Adrenal gland (tissue), 9 donors: ENCODE measurements at regions not wholly inside any gene's neighbourhood (a gene's known extent, or its start where the extent isn't known, plus 50 kb on each side); places are given as distances from the start of the nearest gene placed in this dataset.

ENCODE experiments used
- DNase-seq, 7 donors: peaks; one replicate each; pipeline ENCODE4 v3.0.0-alpha.2; 2019 to 2020
- H3K27ac ChIP-seq, 5 donors: fragments of 200-600 bp; sonication (generic) in 4 of 5; 1 replicate in 3 of 5; 2 replicates in 2 of 5; pipeline versions ENCODE4 v1.5.1 to v1.8.0; 2016 to 2020; ENCODE audit warnings: mild to moderate bottlenecking in 1 of 5
- H3K27me3 ChIP-seq: fragments of 200-600 bp; 2 replicates; pipeline ENCODE4 v1.8.0; 2021
- H3K36me3 ChIP-seq, 2 donors: fragments of 200-600 bp; replicated peaks in 1 of 2; 1 replicate in 1 of 2; 2 replicates in 1 of 2; pipeline versions ENCODE4 v1.5.1 to v1.8.0; 2018 to 2022
- H3K4me1 ChIP-seq, 2 donors: fragments of 200-600 bp; replicated peaks in 1 of 2; 1 replicate in 1 of 2; 2 replicates in 1 of 2; pipeline versions ENCODE4 v1.5.1 to v1.8.0; 2018 to 2021
- H3K4me3 ChIP-seq, 4 donors: fragments of 200-600 bp; sonication (generic) in 3 of 4; one replicate each; pipeline ENCODE4 v1.5.1; 2016 to 2018
- H3K9me3 ChIP-seq, 3 donors: fragments of 200-600 bp; sonication (generic) in 1 of 3; replicated peaks in 1 of 3; 1 replicate in 2 of 3; 2 replicates in 1 of 3; pipeline versions ENCODE4 v1.5.1 to v1.8.0; 2016 to 2021
- CTCF ChIP-seq, 6 experiments: fragments of 450-650 bp in 4 of 6; fragments of 200-600 bp in 2 of 6; sonication (generic) in 1 of 6; IDR thresholded peaks; 1 replicate in 5 of 6; 2 replicates in 1 of 6; pipeline versions ENCODE4 v1.5.1 to v1.8.0; 2016 to 2021; ENCODE audit warnings: antibody characterized with exemption in 6 of 6, mild to moderate bottlenecking in 2 of 6, moderate library complexity in 1 of 6
- POLR2A ChIP-seq, 2 donors: fragments of 450-650 bp; IDR thresholded peaks; one replicate each; pipeline ENCODE4 v1.6.1; 2017; ENCODE audit warnings: antibody characterized with exemption in 2 of 2, mild to moderate bottlenecking in 2 of 2, moderate library complexity in 1 of 2
- WGBS, 4 donors: extraction: QIAGEN DNeasy Blood & Tissue Kit in 2 of 4; methylation state at CpG; one replicate each; pipeline versions ENCODE4 v1.1.5 to v1.1.7; 2013 to 2017; 5-methylcytosine and 5-hydroxymethylcytosine counted together
- intact Hi-C, 2 donors: fragments of 100-400 bp; cut with DNase I; formaldehyde crosslinking; loops; one replicate each; pipeline versions ENCODE4 v1.14.1 to v1.15.0; 2022 to 2023
- donor health status: healthy with polysubstance abuse.
- donor health status: Bipolar disorder and iron deficiency.
- donor health status: DM: yes; HTN: yes; CAD: no.
- donor health status: DM: no; HTN: no; CAD: no.
- donor health status: DM: no; HTN: no; CAD: no.

DNA sequence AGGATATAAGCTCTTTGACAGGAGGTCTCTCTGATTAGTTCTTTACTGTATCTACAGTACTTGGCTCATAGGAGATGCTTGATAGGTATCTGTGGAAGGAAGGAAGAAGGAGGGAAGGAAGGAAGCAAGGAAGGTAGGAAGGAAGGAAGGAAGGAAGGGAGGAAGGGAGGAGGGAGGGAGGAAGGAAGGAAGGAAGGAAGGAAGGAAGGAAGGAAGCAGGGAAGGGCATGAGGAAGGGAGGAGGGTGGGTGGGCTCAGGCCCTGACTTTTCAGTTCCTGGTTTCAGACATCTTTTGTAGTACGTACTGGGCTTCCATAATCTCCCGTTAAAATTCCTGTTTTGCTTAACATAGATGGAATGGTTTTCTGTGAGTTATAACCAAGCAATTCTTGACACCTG is 175.0 kb upstream of the NUDT4 start:
- 74 to 91% (median 85%) methylated on average over 2 of the region's 2 CpGs for WGBS, 4 donors
- no peak for DNase-seq

GRCh38 chr12:93203361-93203760 is 174.4 kb upstream of the NUDT4 start:
- 57 to 70% (median 65%) methylated on average over 2 of the region's 2 CpGs for WGBS, 4 donors

More for the DNA sequence above, 175.0 kb upstream of the NUDT4 start:
- H3K36me3 ChIP-seq, result no peaks in the 10 kb centered on the region
- intact Hi-C loops, result no loop called here
- no peak overlapping the region for H3K27ac ChIP-seq
- peaks cover 1 to 9% of the 10 kb centered on the region in 2 donors for H3K4me1 ChIP-seq
- H3K27me3 ChIP-seq, result no peaks in the 10 kb centered on the region
- H3K4me3 ChIP-seq, result no peak overlapping the region
- TF ChIP-seq CTCF (IDR thresholded peaks at IDR 0.05) (no peak), POLR2A (IDR thresholded peaks at IDR 0.05) (no peak)
- H3K9me3 ChIP-seq, result no peaks in the 10 kb centered on the region

GRCh38 chr12:93204896-93205295 is 172.8 kb upstream of the NUDT4 start:
- Histone ChIP-seq H3K9me3 (no peaks in the 10 kb centered on the region), H3K4me3 (no peak overlapping the region), H3K4me1 (no peaks in the 10 kb centered on the region), H3K27ac (no peak overlapping the region), H3K36me3 (no peaks in the 10 kb centered on the region), H3K27me3 (no peaks in the 10 kb centered on the region)
- DNase-seq, result no peak
- WGBS, 4 donors, result 88 to 94% (median 91%) methylated on average over 4 of the region's 4 CpGs
- TF ChIP-seq POLR2A (IDR thresholded peaks at IDR 0.05) (no peak), CTCF (IDR thresholded peaks at IDR 0.05) (no peak)
- intact Hi-C loops, result no loop called here

More at GRCh38 chr12:93203361-93203760, 174.4 kb upstream of the NUDT4 start:
- no peak for TF ChIP-seq POLR2A (IDR thresholded peaks at IDR 0.05)
- no peak for TF ChIP-seq CTCF (IDR thresholded peaks at IDR 0.05)
- DNase-seq, result no peak
- intact Hi-C loops, result no loop called here
- no peaks in the 10 kb centered on the region for H3K9me3 ChIP-seq
- H3K4me1 ChIP-seq, result peaks cover 0 to 2% of the 10 kb centered on the region in 2 donors
- no peak overlapping the region for H3K27ac ChIP-seq
- no peak overlapping the region for H3K4me3 ChIP-seq
- no peaks in the 10 kb centered on the region for H3K27me3 ChIP-seq
- H3K36me3 ChIP-seq, result no peaks in the 10 kb centered on the region

GRCh38 chr12:93205361-93205760 is 172.4 kb upstream of the NUDT4 start:
- Histone ChIP-seq H3K4me1 (no peaks in the 10 kb centered on the region), H3K36me3 (no peaks in the 10 kb centered on the region), H3K9me3 (no peaks in the 10 kb centered on the region), H3K27me3 (no peaks in the 10 kb centered on the region), H3K4me3 (no peak overlapping the region), H3K27ac (no peak overlapping the region)
- DNase-seq, result no peak
- 86 to 94% (median 91%) methylated on average over 3 of the region's 3 CpGs for WGBS, 4 donors
- TF ChIP-seq POLR2A (IDR thresholded peaks at IDR 0.05) (no peak), CTCF (IDR thresholded peaks at IDR 0.05) (no peak)
- intact Hi-C loops, result no loop called here
